SK-N-SH treated with all-trans-retinoic acid at 6 μM for 48 hours (cell line): ENCODE measurements at regions not wholly inside any gene's neighbourhood (a gene's known extent, or its start where the extent isn't known, plus 50 kb on each side); places are given as distances from the start of the nearest gene placed in this dataset.
"Not testable (repeated sequence)": the region's sequence is repeated elsewhere in the genome, so short reads cannot be mapped to it uniquely, and the experiment has no call there.

Experiments used
- GLIS3 ChIP-seq: fragments of 250-450 bp; sonication (Bioruptor Pico); IDR thresholded peaks from 2 replicates; pipeline ENCODE4 v1.5.0; 2020; ENCODE audit warnings: mild to moderate bottlenecking, moderate library complexity
- RARB ChIP-seq: fragments of 250-450 bp; sonication (Bioruptor Pico); IDR thresholded peaks from 2 replicates; pipeline ENCODE4 v1.8.0; 2021; ENCODE audit warnings: mild to moderate bottlenecking, moderate library complexity
- TOX ChIP-seq: fragments of 250-450 bp; sonication (Bioruptor Pico); IDR thresholded peaks from 2 replicates; pipeline ENCODE4 v1.8.0; 2021; ENCODE audit warnings: mild to moderate bottlenecking, moderate library complexity, borderline replicate concordance
- ZFP3 ChIP-seq: fragments of 250-450 bp; sonication (Bioruptor Pico); IDR thresholded peaks from 2 replicates; pipeline ENCODE4 v1.5.0; 2020; ENCODE audit warnings: mild to moderate bottlenecking, moderate library complexity

- not testable (repeated sequence) for TF ChIP-seq RARB (CRISPR knock-in tag); TOX (CRISPR knock-in tag); GLIS3 (CRISPR knock-in tag); ZFP3
These were observed 1800.3 kb upstream of the DEFB115 start for GRCh38 chr20:29456987-29457693.
